GM19324 (cell line): ENCODE measurements at regions not wholly inside any gene's neighbourhood (a gene's known extent, or its start where the extent isn't known, plus 50 kb on each side); places are given as distances from the start of the nearest gene placed in this dataset.

Experiments
- ATAC-seq: cut with Tn5 transposase; IDR thresholded peaks from one replicate; pipeline ENCODE4 v1.9.1; 2021; ENCODE audit warnings: mild to moderate bottlenecking, moderate library complexity; ENCODE audit not compliant: unreplicated experiment, low FRiP score

GRCh38 chr4:3863841-3864741, 97.9 kb downstream of the ADRA2C start:
- no peak for ATAC-seq

DNA sequence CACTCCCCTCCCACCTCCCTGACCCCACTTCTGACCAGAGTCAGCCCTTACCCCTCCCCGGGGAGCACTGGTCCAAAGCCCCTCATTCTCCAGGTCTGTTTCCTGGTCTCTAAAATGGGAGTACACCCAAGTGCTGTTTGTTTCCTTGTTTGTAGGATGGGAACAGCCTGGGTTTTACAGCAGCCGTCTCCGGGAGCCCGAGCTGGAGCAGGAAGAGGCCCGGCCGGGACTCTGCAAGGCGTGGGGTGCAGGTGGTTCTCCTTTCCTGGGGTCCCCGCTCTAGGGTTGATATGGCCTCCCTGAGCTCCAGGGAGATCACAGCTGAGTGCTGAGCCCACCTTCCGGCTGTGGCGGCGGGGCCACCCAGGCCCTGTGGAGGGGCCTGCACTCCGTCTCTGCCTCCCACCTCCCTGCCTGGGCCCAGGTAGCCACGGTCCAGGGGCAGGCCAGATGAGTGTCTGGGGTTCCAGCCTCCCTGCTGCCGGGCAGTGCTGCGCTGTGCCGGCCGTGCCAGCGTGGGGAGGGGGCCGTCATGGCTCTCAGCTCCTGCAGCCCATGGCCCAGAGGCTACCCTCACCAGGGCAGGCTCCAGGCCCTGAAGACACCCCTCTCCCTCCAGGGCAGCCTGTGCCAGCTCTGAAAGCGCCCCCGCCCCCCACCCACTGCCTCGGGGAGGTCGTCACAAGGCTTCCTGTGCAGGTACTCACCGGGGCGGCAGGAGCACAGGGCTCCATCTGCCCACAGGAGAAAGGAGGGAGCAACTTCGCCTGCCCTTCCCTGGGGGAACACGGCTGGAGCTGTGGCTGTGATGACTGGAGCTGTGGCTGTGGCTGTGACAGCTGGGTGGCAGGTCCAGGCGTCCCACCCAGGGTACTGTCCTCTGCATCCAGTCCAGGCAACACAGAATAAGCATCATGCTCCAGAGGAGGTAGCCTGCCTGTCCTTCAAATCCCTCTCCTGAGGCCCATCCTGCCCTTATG, 98.8 kb downstream of the ADRA2C start:
- ATAC-seq, result no peak

GRCh38 chr4:3865986-3866812, 100.0 kb downstream of the ADRA2C start:
- ATAC-seq, result no peak

DNA sequence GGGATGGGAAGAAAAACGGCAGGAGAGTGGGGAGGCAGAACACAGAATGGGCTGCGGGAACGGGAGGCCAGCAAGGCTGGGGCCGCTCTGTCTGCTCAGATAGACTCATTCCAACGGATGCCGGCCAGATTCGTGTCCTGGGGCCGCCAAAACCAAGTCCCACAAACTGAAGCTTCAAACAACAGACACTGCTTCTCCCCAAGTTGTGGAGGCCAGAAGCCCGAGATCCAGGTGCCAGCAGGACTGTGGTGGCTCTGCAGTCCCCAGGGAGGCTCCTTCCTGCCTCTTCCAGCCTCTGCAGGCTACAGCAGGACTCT, 100.6 kb downstream of the ADRA2C start:
- no peak for ATAC-seq

- no peak for ATAC-seq
These were observed 101.4 kb downstream of the ADRA2C start for GRCh38 chr4:3867403-3868100.

DNA sequence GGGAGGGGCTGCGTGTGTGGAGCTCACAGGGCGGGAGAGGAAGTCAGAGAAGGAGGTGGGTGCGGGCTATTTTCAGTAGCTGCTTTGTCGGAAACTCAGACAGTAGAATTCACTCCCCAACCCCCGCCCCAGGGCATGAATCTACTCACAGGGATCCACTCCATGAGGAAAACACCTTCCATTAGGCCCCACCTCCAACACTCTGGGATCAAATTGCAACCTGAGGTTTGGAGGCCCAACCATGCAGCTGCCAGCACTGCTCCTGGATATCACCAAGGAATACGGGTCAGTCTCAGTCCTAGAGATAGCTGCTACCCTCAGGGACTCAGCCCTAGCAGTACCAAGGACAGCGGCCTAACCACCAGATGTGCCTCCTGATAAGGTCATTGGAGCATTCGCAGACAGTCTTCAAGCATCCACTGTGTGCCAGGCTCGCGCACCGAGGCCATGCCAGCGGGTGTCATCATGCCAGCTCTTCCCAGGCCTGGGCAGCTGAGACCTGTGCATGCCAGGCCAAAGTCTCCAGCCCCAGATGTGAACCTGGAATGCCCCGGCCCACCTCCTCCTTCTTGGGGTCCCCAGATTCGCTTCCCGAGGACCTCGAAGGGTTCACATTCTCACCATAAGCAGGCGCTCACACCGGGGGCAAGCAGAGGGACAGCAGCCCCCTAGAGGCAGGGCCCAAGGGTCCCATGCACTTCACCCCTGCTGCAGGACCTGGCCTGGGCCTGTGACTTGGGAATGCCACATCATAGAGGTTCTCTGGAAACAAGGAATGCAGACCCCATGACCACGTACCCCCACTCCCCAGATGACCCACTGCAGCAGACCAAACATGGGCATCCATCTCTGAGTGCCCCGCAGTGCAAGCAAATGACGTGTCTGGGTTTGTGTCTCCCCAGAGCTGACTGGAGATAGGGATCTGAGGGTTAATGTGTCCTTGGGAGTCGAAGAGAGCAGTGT, 102.3 kb downstream of the ADRA2C start:
- ATAC-seq, result no peak

DNA sequence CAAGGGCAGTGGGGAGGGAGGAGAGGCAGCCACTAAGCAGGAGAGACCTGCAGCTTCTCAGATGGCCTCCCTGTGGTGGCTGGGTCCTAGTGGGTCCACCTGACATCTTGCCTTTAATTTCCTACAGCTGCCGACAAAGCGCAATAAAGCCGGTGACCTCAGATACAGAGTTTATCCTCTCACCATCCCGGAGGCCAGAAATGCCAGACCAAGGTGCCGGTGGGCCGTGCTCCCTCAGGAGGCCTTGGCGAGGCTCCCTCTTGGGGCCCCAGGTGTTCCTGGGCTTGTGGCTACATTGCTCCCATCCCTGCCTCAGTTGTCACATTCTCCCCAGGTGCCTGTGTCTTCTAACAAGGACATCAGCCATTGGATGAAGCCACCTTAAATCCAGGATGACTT, 103.0 kb downstream of the ADRA2C start:
- ATAC-seq, result no peak

GRCh38 chr4:3869661-3870566, 103.7 kb downstream of the ADRA2C start:
- ATAC-seq, result no peak

DNA sequence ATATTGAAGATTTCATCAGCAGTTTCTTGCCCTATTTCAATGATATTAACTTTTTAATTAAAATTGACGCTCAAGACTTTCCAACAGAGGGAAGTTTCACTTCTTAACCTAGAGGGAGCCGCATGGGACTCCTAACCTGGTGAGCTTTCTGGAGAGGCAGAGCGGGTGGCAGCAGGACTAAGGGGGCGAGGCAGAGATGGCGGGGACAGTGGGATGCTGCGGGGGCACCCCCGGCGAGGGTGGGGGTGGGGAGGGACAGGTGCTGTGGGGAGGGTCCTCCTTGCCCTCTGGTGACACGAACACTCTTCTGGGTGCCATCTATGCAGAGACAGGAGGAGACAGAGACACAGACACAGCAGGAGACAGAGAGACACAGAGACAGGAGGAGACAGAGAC, 104.4 kb downstream of the ADRA2C start:
- no peak for ATAC-seq

DNA sequence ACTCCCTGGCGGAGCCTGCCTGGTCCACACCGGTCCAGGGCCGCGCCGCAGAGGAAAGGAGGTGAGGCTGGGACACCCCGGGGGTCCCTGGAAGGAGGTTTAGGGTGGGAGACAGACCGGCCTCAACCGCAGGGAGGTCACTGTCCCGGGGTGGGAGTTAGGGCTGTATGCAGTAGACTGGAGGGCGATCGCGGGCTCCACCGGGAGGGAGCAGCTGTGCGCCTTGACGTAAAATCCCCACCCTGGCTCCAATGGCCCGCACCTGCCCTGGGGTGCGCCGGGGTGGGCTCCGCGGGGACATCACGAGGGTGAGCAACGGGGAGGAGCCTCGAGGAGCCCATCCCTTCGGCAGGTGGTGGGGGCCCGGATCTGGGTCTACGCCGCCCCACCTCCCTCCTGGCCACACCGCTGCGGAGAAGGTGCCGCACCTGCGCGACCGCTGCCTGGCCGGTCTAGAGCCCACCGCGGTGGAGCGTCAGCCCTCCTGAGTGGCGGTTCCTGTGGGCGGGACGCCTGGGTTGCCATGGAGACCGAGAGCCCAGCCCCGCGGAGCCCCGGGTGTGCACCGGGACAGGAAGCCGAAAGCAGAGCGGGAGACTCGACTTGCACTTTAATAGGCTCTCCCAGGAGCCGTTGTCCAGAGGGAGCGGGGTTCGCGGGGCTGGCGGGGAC, 105.1 kb downstream of the ADRA2C start:
- ATAC-seq, result no peak

GRCh38 chr4:3871881-3872833, 106.0 kb downstream of the ADRA2C start:
- no peak for ATAC-seq

DNA sequence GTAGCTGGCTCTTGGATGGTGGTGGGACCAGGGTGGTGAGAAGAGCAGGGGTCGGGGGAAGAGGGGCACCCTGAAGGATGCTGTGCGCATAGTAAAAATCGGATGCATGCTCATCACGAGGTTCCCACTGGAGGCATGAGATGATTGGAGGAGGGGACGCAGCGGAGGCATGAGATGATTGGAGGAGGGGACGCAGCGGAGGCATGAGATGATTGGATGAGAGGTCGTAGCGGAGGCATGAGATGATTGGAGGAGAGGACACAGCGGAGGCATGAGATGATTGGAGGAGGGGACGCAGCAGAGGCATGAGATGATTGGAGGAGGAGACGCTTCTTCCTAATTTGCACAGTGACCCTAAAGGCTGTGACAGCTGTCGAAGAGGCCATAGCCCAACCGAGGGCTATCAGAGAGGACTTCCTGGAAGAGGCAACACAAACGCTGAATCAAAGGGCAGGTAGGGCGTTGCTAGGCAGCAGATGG, 106.7 kb downstream of the ADRA2C start:
- ATAC-seq, result no peak

DNA sequence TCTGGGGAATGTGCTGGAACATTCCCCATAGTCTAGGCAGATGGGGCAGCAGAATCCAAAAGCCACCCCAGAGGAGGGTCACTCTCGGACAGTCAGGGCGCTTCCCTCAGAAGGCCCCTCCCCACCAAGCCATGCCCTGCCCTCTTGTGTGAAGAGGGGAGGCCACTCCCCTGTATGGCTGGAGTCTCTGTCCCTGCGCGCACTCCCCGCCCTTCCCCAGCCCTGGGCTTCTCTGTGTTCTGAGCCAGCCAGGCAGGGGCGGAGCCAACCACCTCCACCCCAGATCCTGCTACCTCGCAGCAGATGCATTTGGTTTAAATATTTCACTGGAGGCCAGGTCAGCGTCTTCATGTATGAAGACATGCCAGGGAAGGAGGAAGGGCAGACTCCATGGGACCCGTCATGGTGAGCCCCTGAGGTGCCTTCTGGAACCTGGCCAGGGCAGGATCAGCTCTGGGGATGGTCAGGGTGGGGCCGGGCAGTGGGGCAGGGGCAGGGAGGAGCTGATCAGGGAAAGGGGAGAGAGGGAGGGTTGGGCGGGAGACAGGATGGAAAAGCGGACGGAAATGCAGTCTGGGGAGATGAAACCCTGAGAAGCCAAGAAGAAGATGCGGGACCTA, 107.3 kb downstream of the ADRA2C start:
- ATAC-seq, result no peak

DNA sequence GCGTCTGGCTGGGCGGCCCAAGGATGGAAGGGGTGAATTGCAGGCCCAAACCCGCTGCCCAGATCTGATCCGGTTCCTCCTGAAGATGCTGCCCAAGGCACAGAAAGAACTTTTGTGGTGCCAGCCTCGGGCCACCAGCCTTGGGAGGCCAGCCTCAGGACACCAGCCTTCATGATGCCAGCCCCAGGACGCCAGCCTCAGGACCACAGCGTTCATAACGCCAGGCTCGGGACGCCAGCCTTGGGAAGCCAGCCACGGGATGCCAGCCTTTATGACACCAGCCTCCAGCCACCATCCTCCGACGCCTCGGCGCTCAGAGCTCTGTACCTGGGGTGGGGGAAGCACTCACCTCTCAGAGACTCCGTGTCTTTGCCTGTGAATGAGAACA, 107.8 kb downstream of the ADRA2C start:
- ATAC-seq, result no peak

GRCh38 chr4:3874525-3875110, 108.4 kb downstream of the ADRA2C start:
- ATAC-seq, result no peak
